ENCODE measurements at regions not wholly inside any gene's neighbourhood (a gene's known extent, or its start where the extent isn't known, plus 50 kb on each side); places are given as distances from the start of the nearest gene placed in this dataset.

- TF ChIP-seq, protein P1, sequence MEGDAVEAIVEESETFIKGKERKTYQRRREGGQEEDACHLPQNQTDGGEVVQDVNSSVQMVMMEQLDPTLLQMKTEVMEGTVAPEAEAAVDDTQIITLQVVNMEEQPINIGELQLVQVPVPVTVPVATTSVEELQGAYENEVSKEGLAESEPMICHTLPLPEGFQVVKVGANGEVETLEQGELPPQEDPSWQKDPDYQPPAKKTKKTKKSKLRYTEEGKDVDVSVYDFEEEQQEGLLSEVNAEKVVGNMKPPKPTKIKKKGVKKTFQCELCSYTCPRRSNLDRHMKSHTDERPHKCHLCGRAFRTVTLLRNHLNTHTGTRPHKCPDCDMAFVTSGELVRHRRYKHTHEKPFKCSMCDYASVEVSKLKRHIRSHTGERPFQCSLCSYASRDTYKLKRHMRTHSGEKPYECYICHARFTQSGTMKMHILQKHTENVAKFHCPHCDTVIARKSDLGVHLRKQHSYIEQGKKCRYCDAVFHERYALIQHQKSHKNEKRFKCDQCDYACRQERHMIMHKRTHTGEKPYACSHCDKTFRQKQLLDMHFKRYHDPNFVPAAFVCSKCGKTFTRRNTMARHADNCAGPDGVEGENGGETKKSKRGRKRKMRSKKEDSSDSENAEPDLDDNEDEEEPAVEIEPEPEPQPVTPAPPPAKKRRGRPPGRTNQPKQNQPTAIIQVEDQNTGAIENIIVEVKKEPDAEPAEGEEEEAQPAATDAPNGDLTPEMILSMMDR (IDR thresholded peaks at IDR 0.05; ENCODE audit: low read depth, low read length) = no peak
- no peak for TF ChIP-seq EZH2phosphoT487 (IDR thresholded peaks at IDR 0.05; ENCODE audit: low read depth)
Observed at GRCh38 chr6:81436990-81437389, 315.5 kb downstream of the TENT5A start.
